ENCODE measurements at regions not wholly inside any gene's neighbourhood (a gene's known extent, or its start where the extent isn't known, plus 50 kb on each side); places are given as distances from the start of the nearest gene placed in this dataset.

- WGBS, 2 donors: 91 to 100% methylated on average over 1 of the region's 1 CpG
- TF ChIP-seq CTCF (IDR thresholded peaks at IDR 0.05; ENCODE audit: control extremely low read depth, extremely low read depth): no peak
- ATAC-seq (ENCODE audit: insufficient read depth, low FRiP score): no peak
- Histone ChIP-seq H3K36me3 (ENCODE audit: control insufficient read depth in 4 of 4, insufficient read depth in 4 of 4, low read length in 4 of 4) (no peaks in the 10 kb centered on the region), H3K4me1 (ENCODE audit: control insufficient read depth in 5 of 5, insufficient read depth in 5 of 5, low read length in 5 of 5) (no peaks in the 10 kb centered on the region), H3K27me3 (ENCODE audit: control insufficient read depth in 3 of 3, insufficient read depth in 3 of 3, low read length in 2 of 3) (no peaks in the 10 kb centered on the region), H3K9ac (ENCODE audit: insufficient read depth in 1 of 2, low read length in 2 of 2) (no peak overlapping the region), H3K4me3 (no peak overlapping the region), H3K27ac (ENCODE audit: low read depth in 1 of 2, low read length in 1 of 2) (no peak overlapping the region), H3K9me3 (ENCODE audit: control insufficient read depth in 4 of 4, insufficient read depth in 3 of 4, low read length in 3 of 4) (no peaks in the 10 kb centered on the region)
- no peak for DNase-seq
These were observed 92.9 kb upstream of the IGF1 start for GRCh38 chr12:102573237-102573636.

- no peaks in the 10 kb centered on the region for H3K9me3 ChIP-seq (ENCODE audit: control insufficient read depth in 4 of 4, insufficient read depth in 3 of 4, low read length in 3 of 4)
- H3K27me3 ChIP-seq (ENCODE audit: control insufficient read depth in 3 of 3, insufficient read depth in 3 of 3, low read length in 2 of 3): no peaks in the 10 kb centered on the region
- H3K9ac ChIP-seq (ENCODE audit: insufficient read depth in 1 of 2, low read length in 2 of 2): no peak overlapping the region
- WGBS, 2 donors: 80 to 85% methylated on average over 3 of the region's 3 CpGs
- no peak for TF ChIP-seq CTCF (IDR thresholded peaks at IDR 0.05; ENCODE audit: control extremely low read depth, extremely low read depth)
- no peak overlapping the region for H3K27ac ChIP-seq (ENCODE audit: low read depth in 1 of 2, low read length in 1 of 2)
- ATAC-seq (ENCODE audit: insufficient read depth, low FRiP score): no peak
- no peaks in the 10 kb centered on the region for H3K36me3 ChIP-seq (ENCODE audit: control insufficient read depth in 4 of 4, insufficient read depth in 4 of 4, low read length in 4 of 4)
- no peak for DNase-seq
- H3K4me1 ChIP-seq (ENCODE audit: control insufficient read depth in 5 of 5, insufficient read depth in 5 of 5, low read length in 5 of 5): peaks cover 0 to 5% (median 0%) of the 10 kb centered on the region in 5 donors
- no peak overlapping the region for H3K4me3 ChIP-seq
These were observed 91.5 kb upstream of the IGF1 start for GRCh38 chr12:102571889-102572288.

GRCh38 chr12:102570256-102570655 is 89.9 kb upstream of the IGF1 start:
- no peak for DNase-seq
- no peak overlapping the region for H3K27ac ChIP-seq (ENCODE audit: low read depth in 1 of 2, low read length in 1 of 2)
- no peaks in the 10 kb centered on the region for H3K36me3 ChIP-seq (ENCODE audit: control insufficient read depth in 4 of 4, insufficient read depth in 4 of 4, low read length in 4 of 4)
- peaks cover 0 to under 1% (median 0%) of the 10 kb centered on the region in 4 donors for H3K9me3 ChIP-seq (ENCODE audit: control insufficient read depth in 4 of 4, insufficient read depth in 3 of 4, low read length in 3 of 4)
- H3K4me3 ChIP-seq: no peak overlapping the region
- no peak for TF ChIP-seq CTCF (IDR thresholded peaks at IDR 0.05; ENCODE audit: control extremely low read depth, extremely low read depth)
- H3K4me1 ChIP-seq (ENCODE audit: control insufficient read depth in 5 of 5, insufficient read depth in 5 of 5, low read length in 5 of 5): peaks cover 0 to 5% (median 0%) of the 10 kb centered on the region in 5 donors
- no peak for ATAC-seq (ENCODE audit: insufficient read depth, low FRiP score)
- no peaks in the 10 kb centered on the region for H3K27me3 ChIP-seq (ENCODE audit: control insufficient read depth in 3 of 3, insufficient read depth in 3 of 3, low read length in 2 of 3)
- H3K9ac ChIP-seq (ENCODE audit: insufficient read depth in 1 of 2, low read length in 2 of 2): no peak overlapping the region
- WGBS, 2 donors: 84% methylated on average over 2 of the region's 2 CpGs

GRCh38 chr12:102569803-102570202 is 89.4 kb upstream of the IGF1 start:
- DNase-seq (no peak), ATAC-seq (ENCODE audit: insufficient read depth, low FRiP score) (no peak)
- no peak for TF ChIP-seq CTCF (IDR thresholded peaks at IDR 0.05; ENCODE audit: control extremely low read depth, extremely low read depth)
- peaks cover 0 to 4% (median 0%) of the 10 kb centered on the region in 4 donors for H3K9me3 ChIP-seq (ENCODE audit: control insufficient read depth in 4 of 4, insufficient read depth in 3 of 4, low read length in 3 of 4)
- no peak overlapping the region for H3K4me3 ChIP-seq
- H3K9ac ChIP-seq (ENCODE audit: insufficient read depth in 1 of 2, low read length in 2 of 2): no peak overlapping the region
- no peaks in the 10 kb centered on the region for H3K36me3 ChIP-seq (ENCODE audit: control insufficient read depth in 4 of 4, insufficient read depth in 4 of 4, low read length in 4 of 4)
- peaks cover 0 to 5% (median 0%) of the 10 kb centered on the region in 5 donors for H3K4me1 ChIP-seq (ENCODE audit: control insufficient read depth in 5 of 5, insufficient read depth in 5 of 5, low read length in 5 of 5)
- 76 to 84% methylated on average over 1 of the region's 1 CpG for WGBS, 2 donors
- no peak overlapping the region for H3K27ac ChIP-seq (ENCODE audit: low read depth in 1 of 2, low read length in 1 of 2)
- no peaks in the 10 kb centered on the region for H3K27me3 ChIP-seq (ENCODE audit: control insufficient read depth in 3 of 3, insufficient read depth in 3 of 3, low read length in 2 of 3)
